ENCODE measurements at regions not wholly inside any gene's neighbourhood (a gene's known extent, or its start where the extent isn't known, plus 50 kb on each side); places are given as distances from the start of the nearest gene placed in this dataset.

- Histone ChIP-seq H2AFZ (ENCODE audit: low read depth, low read length) (no peak overlapping the region), H3K27me3 (ENCODE audit: insufficient read depth, low read length) (no peaks in the 10 kb centered on the region), H3K9me3 (ENCODE audit: low read length) (no peaks in the 10 kb centered on the region), H3K36me3 (ENCODE audit: insufficient read depth, low read length) (no peaks in the 10 kb centered on the region), H3K4me3 (ENCODE audit: low read length) (no peak overlapping the region), H3K4me1 (ENCODE audit: insufficient read depth, low read length) (peaks cover 11% of the 10 kb centered on the region)
Measured at GRCh38 chr2:7243276-7243675, 326.1 kb downstream of the RNF144A start.

GRCh38 chr2:7256377-7256776 is 339.2 kb downstream of the RNF144A start:
- H3K36me3 ChIP-seq (ENCODE audit: insufficient read depth, low read length) = no peaks in the 10 kb centered on the region
- no peaks in the 10 kb centered on the region for H3K4me1 ChIP-seq (ENCODE audit: insufficient read depth, low read length)
- no peaks in the 10 kb centered on the region for H3K27me3 ChIP-seq (ENCODE audit: insufficient read depth, low read length)
- no peak overlapping the region for H2AFZ ChIP-seq (ENCODE audit: low read depth, low read length)
- H3K4me3 ChIP-seq (ENCODE audit: low read length) = no peak overlapping the region
- no peaks in the 10 kb centered on the region for H3K9me3 ChIP-seq (ENCODE audit: low read length)

- Histone ChIP-seq H3K4me1 (ENCODE audit: insufficient read depth, low read length) (no peaks in the 10 kb centered on the region), H3K36me3 (ENCODE audit: insufficient read depth, low read length) (no peaks in the 10 kb centered on the region), H3K9me3 (ENCODE audit: low read length) (peaks cover 3% of the 10 kb centered on the region), H3K4me3 (ENCODE audit: low read length) (no peak overlapping the region), H2AFZ (ENCODE audit: low read depth, low read length) (no peak overlapping the region), H3K27me3 (ENCODE audit: insufficient read depth, low read length) (no peaks in the 10 kb centered on the region)
Measured at GRCh38 chr2:7262727-7263126, 345.5 kb downstream of the RNF144A start.

DNA sequence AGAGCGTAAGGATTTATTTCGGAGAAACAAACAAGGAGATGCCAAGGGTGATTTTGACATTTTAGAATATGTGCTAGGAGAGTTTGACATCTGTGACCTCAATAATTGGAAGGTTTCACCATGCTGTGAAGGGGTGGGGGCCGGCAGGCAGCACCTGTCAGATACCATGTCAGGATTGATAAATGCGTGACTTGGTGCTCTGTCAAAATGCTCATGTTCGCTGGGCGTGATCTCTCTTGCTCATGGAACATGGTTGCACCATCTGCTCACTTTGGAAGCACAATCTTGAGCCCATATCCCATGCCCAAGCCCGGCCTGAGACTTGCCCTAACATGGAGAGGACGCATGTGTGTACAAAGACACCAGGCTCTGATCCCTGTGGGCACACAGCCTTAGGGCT is 347.6 kb downstream of the RNF144A start:
- Histone ChIP-seq H3K36me3 (ENCODE audit: insufficient read depth, low read length) (no peaks in the 10 kb centered on the region), H2AFZ (ENCODE audit: low read depth, low read length) (no peak overlapping the region), H3K27me3 (ENCODE audit: insufficient read depth, low read length) (no peaks in the 10 kb centered on the region), H3K9me3 (ENCODE audit: low read length) (peaks cover 3% of the 10 kb centered on the region), H3K4me3 (ENCODE audit: low read length) (no peak overlapping the region), H3K4me1 (ENCODE audit: insufficient read depth, low read length) (no peaks in the 10 kb centered on the region)

GRCh38 chr2:7265286-7265685 is 348.1 kb downstream of the RNF144A start:
- H3K36me3 ChIP-seq (ENCODE audit: insufficient read depth, low read length) = no peaks in the 10 kb centered on the region
- peaks cover 3% of the 10 kb centered on the region for H3K9me3 ChIP-seq (ENCODE audit: low read length)
- H3K4me3 ChIP-seq (ENCODE audit: low read length) = no peak overlapping the region
- H3K4me1 ChIP-seq (ENCODE audit: insufficient read depth, low read length) = no peaks in the 10 kb centered on the region
- H3K27me3 ChIP-seq (ENCODE audit: insufficient read depth, low read length) = no peaks in the 10 kb centered on the region
- H2AFZ ChIP-seq (ENCODE audit: low read depth, low read length) = no peak overlapping the region

DNA sequence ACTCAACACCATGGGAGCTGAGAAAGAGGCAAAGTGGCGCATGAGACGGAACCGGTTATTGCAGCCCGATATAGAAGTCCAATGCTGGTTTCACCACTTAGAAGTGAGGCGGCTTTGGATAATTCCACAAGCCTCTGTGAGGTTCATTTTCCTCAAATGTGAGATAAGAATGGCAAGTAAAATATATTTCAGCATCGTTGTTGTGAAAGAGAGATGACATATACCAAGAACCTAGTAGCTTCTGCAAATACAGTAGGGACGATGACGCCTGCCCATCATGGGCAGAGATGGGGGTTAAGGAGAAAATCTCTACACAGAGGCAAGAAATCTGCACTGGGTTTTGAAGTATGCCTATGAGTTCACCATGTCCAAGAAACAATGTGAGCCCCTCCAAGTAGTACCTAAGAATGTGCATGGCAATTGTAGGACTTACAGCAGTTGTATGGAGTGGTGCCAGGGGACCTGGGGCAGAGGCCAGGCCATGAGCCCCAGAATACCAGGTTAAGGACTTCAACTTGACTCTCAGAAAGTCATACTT is 352.0 kb downstream of the RNF144A start:
- no peak overlapping the region for H2AFZ ChIP-seq (ENCODE audit: low read depth, low read length)
- H3K4me3 ChIP-seq (ENCODE audit: low read length) = no peak overlapping the region
- H3K9me3 ChIP-seq (ENCODE audit: low read length) = peaks cover 3% of the 10 kb centered on the region
- H3K27me3 ChIP-seq (ENCODE audit: insufficient read depth, low read length) = no peaks in the 10 kb centered on the region
- no peaks in the 10 kb centered on the region for H3K36me3 ChIP-seq (ENCODE audit: insufficient read depth, low read length)
- H3K4me1 ChIP-seq (ENCODE audit: insufficient read depth, low read length) = no peaks in the 10 kb centered on the region

DNA sequence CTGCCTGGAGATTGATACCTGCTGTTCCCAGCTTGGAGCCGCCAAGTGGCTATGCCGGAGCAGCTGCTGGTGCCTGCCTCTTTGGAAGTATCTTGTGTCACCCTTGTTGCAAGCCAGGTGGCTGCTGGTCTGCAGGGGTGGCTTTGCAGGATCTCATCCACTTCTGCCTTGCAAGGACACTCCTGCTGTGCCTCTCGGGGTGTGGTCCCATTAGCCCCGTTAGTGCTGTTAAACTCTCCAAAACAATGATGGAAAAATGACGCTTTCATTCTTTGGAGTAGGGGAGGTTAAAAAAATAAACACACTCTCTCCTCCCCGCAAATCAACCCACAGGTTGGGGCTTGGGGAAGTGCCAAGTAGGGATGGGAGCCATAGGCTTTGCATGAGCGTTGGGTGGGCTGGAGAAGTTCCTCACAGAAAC is 352.8 kb downstream of the RNF144A start:
- no peaks in the 10 kb centered on the region for H3K36me3 ChIP-seq (ENCODE audit: insufficient read depth, low read length)

DNA sequence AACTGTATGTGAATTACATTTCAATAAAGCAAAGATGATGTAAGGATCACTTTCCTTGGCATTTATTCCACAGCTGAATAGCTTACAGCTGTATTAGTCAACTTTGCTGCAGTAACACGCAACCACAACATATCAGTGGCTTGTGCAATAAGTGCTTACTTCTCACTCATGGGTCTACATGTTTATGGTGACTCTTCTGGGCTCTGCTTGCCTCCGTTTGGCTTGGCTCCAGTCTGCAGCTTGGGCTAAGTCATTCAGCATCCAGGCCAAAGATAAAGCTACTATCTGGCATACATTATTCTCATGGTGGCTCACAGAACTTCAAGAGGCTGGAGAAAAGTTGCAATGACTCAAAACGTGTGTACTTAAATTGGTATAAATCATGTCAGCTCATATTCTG is 355.0 kb downstream of the RNF144A start:
- Histone ChIP-seq H2AFZ (ENCODE audit: low read depth, low read length) (no peak overlapping the region), H3K4me3 (ENCODE audit: low read length) (no peak overlapping the region), H3K27me3 (ENCODE audit: insufficient read depth, low read length) (no peaks in the 10 kb centered on the region), H3K9me3 (ENCODE audit: low read length) (no peaks in the 10 kb centered on the region), H3K4me1 (ENCODE audit: insufficient read depth, low read length) (no peaks in the 10 kb centered on the region), H3K36me3 (ENCODE audit: insufficient read depth, low read length) (no peaks in the 10 kb centered on the region)

More for the DNA sequence above, 352.8 kb downstream of the RNF144A start:
- Histone ChIP-seq H3K9me3 (ENCODE audit: low read length) (peaks cover 1% of the 10 kb centered on the region), H3K4me3 (ENCODE audit: low read length) (no peak overlapping the region), H3K27me3 (ENCODE audit: insufficient read depth, low read length) (no peaks in the 10 kb centered on the region), H3K4me1 (ENCODE audit: insufficient read depth, low read length) (no peaks in the 10 kb centered on the region), H2AFZ (ENCODE audit: low read depth, low read length) (no peak overlapping the region)

- no peaks in the 10 kb centered on the region for H3K36me3 ChIP-seq (ENCODE audit: insufficient read depth, low read length)
- H2AFZ ChIP-seq (ENCODE audit: low read depth, low read length) = no peak overlapping the region
- H3K27me3 ChIP-seq (ENCODE audit: insufficient read depth, low read length) = no peaks in the 10 kb centered on the region
- H3K4me3 ChIP-seq (ENCODE audit: low read length) = no peak overlapping the region
- peaks cover 8% of the 10 kb centered on the region for H3K4me1 ChIP-seq (ENCODE audit: insufficient read depth, low read length)
- no peaks in the 10 kb centered on the region for H3K9me3 ChIP-seq (ENCODE audit: low read length)
Measured at GRCh38 chr2:7278984-7279383, 361.8 kb downstream of the RNF144A start.

DNA sequence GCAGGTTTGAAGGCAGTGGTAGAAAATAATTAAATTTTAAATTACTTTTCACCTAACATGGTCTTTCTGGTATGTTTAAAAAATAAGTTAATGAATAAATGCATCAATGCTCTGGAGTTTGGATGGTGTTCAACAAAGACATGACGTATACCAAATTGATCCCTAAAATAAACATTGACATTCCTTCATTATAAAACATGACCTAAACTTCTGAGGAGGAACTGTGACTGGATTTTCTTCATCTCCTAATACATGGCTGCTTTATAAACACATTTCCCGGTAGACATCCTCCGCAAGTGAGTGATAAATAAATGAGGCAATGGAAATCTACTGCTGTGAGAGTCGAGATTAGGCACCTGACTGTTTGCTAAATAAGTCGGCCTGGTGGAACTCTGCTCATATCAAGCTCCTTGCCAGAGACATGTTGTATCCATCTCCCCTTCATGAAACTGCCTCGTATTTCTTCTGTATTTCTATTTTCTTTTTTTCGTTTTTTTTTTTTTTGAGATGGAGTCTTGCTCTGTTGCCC is 362.3 kb downstream of the RNF144A start:
- H3K4me1 ChIP-seq (ENCODE audit: insufficient read depth, low read length) = peaks cover 11% of the 10 kb centered on the region
- H3K36me3 ChIP-seq (ENCODE audit: insufficient read depth, low read length) = no peaks in the 10 kb centered on the region
- H3K4me3 ChIP-seq (ENCODE audit: low read length) = no peak overlapping the region
- H3K9me3 ChIP-seq (ENCODE audit: low read length) = no peaks in the 10 kb centered on the region
- H2AFZ ChIP-seq (ENCODE audit: low read depth, low read length) = no peak overlapping the region
- H3K27me3 ChIP-seq (ENCODE audit: insufficient read depth, low read length) = no peaks in the 10 kb centered on the region

DNA sequence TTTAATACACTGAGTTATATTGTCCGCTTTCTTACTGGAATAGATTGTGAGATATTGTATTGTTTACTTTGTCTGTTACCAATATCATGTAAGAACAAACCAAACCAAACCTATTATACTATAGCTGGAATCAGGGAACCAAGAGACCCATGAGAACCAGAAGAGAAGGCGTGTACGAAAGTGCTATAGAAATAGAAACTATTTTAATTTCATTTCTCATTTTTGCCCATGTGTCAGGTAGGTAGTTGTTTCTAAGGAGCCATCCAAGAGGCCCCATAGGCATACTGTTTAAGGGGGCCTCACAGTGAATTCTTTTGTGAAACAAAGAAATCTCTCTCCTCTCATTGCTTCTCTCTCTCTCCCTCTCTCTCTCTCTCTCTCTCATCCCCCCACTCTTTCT is 363.6 kb downstream of the RNF144A start:
- no peaks in the 10 kb centered on the region for H3K36me3 ChIP-seq (ENCODE audit: insufficient read depth, low read length)
- no peak overlapping the region for H2AFZ ChIP-seq (ENCODE audit: low read depth, low read length)
- peaks cover 19% of the 10 kb centered on the region for H3K4me1 ChIP-seq (ENCODE audit: insufficient read depth, low read length)
- no peaks in the 10 kb centered on the region for H3K27me3 ChIP-seq (ENCODE audit: insufficient read depth, low read length)
- H3K4me3 ChIP-seq (ENCODE audit: low read length) = no peak overlapping the region
- H3K9me3 ChIP-seq (ENCODE audit: low read length) = no peaks in the 10 kb centered on the region

- no peak overlapping the region for H2AFZ ChIP-seq (ENCODE audit: low read depth, low read length)
- no peaks in the 10 kb centered on the region for H3K9me3 ChIP-seq (ENCODE audit: low read length)
- peaks cover 19% of the 10 kb centered on the region for H3K4me1 ChIP-seq (ENCODE audit: insufficient read depth, low read length)
- no peak overlapping the region for H3K4me3 ChIP-seq (ENCODE audit: low read length)
- no peaks in the 10 kb centered on the region for H3K27me3 ChIP-seq (ENCODE audit: insufficient read depth, low read length)
- no peaks in the 10 kb centered on the region for H3K36me3 ChIP-seq (ENCODE audit: insufficient read depth, low read length)
Measured at GRCh38 chr2:7281231-7282201, 364.3 kb downstream of the RNF144A start.

- H3K27me3 ChIP-seq (ENCODE audit: insufficient read depth, low read length) = no peaks in the 10 kb centered on the region
- H3K9me3 ChIP-seq (ENCODE audit: low read length) = no peaks in the 10 kb centered on the region
- H3K4me1 ChIP-seq (ENCODE audit: insufficient read depth, low read length) = peaks cover 14% of the 10 kb centered on the region
Measured at GRCh38 chr2:7286120-7286519, 368.9 kb downstream of the RNF144A start.

More at GRCh38 chr2:7286120-7286519, 368.9 kb downstream of the RNF144A start:
- Histone ChIP-seq H3K36me3 (ENCODE audit: insufficient read depth, low read length) (no peaks in the 10 kb centered on the region), H3K4me3 (ENCODE audit: low read length) (no peak overlapping the region), H2AFZ (ENCODE audit: low read depth, low read length) (no peak overlapping the region)

Data from neuron (in vitro differentiated cells).